ENCODE measurements at regions not wholly inside any gene's neighbourhood (a gene's known extent, or its start where the extent isn't known, plus 50 kb on each side); places are given as distances from the start of the nearest gene placed in this dataset.

GRCh38 chr2:180660207-180660606, 320.2 kb upstream of the UBE2E3 start:
- Histone ChIP-seq H3K9me2 (replicated peaks; ENCODE audit: insufficient read depth, low read length) (no peaks in the 10 kb centered on the region), H3K4me2 (ENCODE audit: low read depth, low read length) (no peak overlapping the region), H3K4me3 (ENCODE audit: low read length) (no peak overlapping the region), H2AFZ (ENCODE audit: low read length) (no peak overlapping the region), H3K36me3 (replicated peaks; ENCODE audit: insufficient read depth, low read length) (no peaks in the 10 kb centered on the region), H3K27me3 (replicated peaks; ENCODE audit: insufficient read depth, low read length) (no peaks in the 10 kb centered on the region), H3K9ac (ENCODE audit: low read length) (no peak overlapping the region), H3K27ac (ENCODE audit: low read length) (no peak overlapping the region), H3K9me3 (replicated peaks; ENCODE audit: insufficient read depth, low read length) (no peaks in the 10 kb centered on the region), H3K4me1 (ENCODE audit: low read length) (no peaks in the 10 kb centered on the region), H4K20me1 (ENCODE audit: insufficient read depth, low read length) (no peaks in the 10 kb centered on the region), H3K79me2 (ENCODE audit: low read length) (no peaks in the 10 kb centered on the region), H3F3A (ENCODE audit: insufficient read depth, low read length) (no peaks in the 10 kb centered on the region)
- TF ChIP-seq EZH2 (optimal IDR thresholded peaks at IDR 0.05; ENCODE audit: low read depth, low read length) (no peak), EZH2phosphoT487 (IDR thresholded peaks at IDR 0.05; ENCODE audit: low read length) (no peak), CTCF (IDR thresholded peaks at IDR 0.05; ENCODE audit: low read length) (no peak)
- DNase-seq = no peak

GRCh38 chr2:180657054-180657453, 323.4 kb upstream of the UBE2E3 start:
- Histone ChIP-seq H3K79me2 (ENCODE audit: low read length) (no peaks in the 10 kb centered on the region), H4K20me1 (ENCODE audit: insufficient read depth, low read length) (no peaks in the 10 kb centered on the region)

GRCh38 chr2:180656455-180656847, 324.0 kb upstream of the UBE2E3 start:
- Histone ChIP-seq H3K9me3 (replicated peaks; ENCODE audit: insufficient read depth, low read length) (no peaks in the 10 kb centered on the region), H3K36me3 (replicated peaks; ENCODE audit: insufficient read depth, low read length) (no peaks in the 10 kb centered on the region), H3K79me2 (ENCODE audit: low read length) (no peaks in the 10 kb centered on the region), H3K27ac (ENCODE audit: low read length) (no peak overlapping the region), H3F3A (ENCODE audit: insufficient read depth, low read length) (no peaks in the 10 kb centered on the region), H3K4me3 (ENCODE audit: low read length) (no peak overlapping the region), H3K4me2 (ENCODE audit: low read depth, low read length) (no peak overlapping the region), H3K4me1 (ENCODE audit: low read length) (no peaks in the 10 kb centered on the region), H4K20me1 (ENCODE audit: insufficient read depth, low read length) (no peaks in the 10 kb centered on the region), H3K9ac (ENCODE audit: low read length) (no peak overlapping the region), H3K9me2 (replicated peaks; ENCODE audit: insufficient read depth, low read length) (no peaks in the 10 kb centered on the region), H2AFZ (ENCODE audit: low read length) (no peak overlapping the region), H3K27me3 (replicated peaks; ENCODE audit: insufficient read depth, low read length) (no peaks in the 10 kb centered on the region)
- TF ChIP-seq CTCF (IDR thresholded peaks at IDR 0.05; ENCODE audit: low read length) = no peak
- no peak for DNase-seq

More at GRCh38 chr2:180657054-180657453, 323.4 kb upstream of the UBE2E3 start:
- no peaks in the 10 kb centered on the region for H3K9me2 ChIP-seq (replicated peaks; ENCODE audit: insufficient read depth, low read length)
- TF ChIP-seq EZH2 (optimal IDR thresholded peaks at IDR 0.05; ENCODE audit: low read depth, low read length) = no peak
- no peak for TF ChIP-seq CTCF (IDR thresholded peaks at IDR 0.05; ENCODE audit: low read length)
- no peak for TF ChIP-seq EZH2phosphoT487 (IDR thresholded peaks at IDR 0.05; ENCODE audit: low read length)
- no peak overlapping the region for H3K27ac ChIP-seq (ENCODE audit: low read length)
- H3K4me1 ChIP-seq (ENCODE audit: low read length) = no peaks in the 10 kb centered on the region
- no peak overlapping the region for H3K4me3 ChIP-seq (ENCODE audit: low read length)
- no peaks in the 10 kb centered on the region for H3K27me3 ChIP-seq (replicated peaks; ENCODE audit: insufficient read depth, low read length)
- no peak overlapping the region for H3K9ac ChIP-seq (ENCODE audit: low read length)
- H3K4me2 ChIP-seq (ENCODE audit: low read depth, low read length) = no peak overlapping the region
- no peaks in the 10 kb centered on the region for H3K36me3 ChIP-seq (replicated peaks; ENCODE audit: insufficient read depth, low read length)
- no peaks in the 10 kb centered on the region for H3K9me3 ChIP-seq (replicated peaks; ENCODE audit: insufficient read depth, low read length)
- no peaks in the 10 kb centered on the region for H3F3A ChIP-seq (ENCODE audit: insufficient read depth, low read length)
- no peak for DNase-seq
- no peak overlapping the region for H2AFZ ChIP-seq (ENCODE audit: low read length)
